ENCODE measurements at regions not wholly inside any gene's neighbourhood (a gene's known extent, or its start where the extent isn't known, plus 50 kb on each side); places are given as distances from the start of the nearest gene placed in this dataset.
"Not testable (repeated sequence)": the region's sequence is repeated elsewhere in the genome, so short reads cannot be mapped to it uniquely, and the experiment has no call there.

DNA sequence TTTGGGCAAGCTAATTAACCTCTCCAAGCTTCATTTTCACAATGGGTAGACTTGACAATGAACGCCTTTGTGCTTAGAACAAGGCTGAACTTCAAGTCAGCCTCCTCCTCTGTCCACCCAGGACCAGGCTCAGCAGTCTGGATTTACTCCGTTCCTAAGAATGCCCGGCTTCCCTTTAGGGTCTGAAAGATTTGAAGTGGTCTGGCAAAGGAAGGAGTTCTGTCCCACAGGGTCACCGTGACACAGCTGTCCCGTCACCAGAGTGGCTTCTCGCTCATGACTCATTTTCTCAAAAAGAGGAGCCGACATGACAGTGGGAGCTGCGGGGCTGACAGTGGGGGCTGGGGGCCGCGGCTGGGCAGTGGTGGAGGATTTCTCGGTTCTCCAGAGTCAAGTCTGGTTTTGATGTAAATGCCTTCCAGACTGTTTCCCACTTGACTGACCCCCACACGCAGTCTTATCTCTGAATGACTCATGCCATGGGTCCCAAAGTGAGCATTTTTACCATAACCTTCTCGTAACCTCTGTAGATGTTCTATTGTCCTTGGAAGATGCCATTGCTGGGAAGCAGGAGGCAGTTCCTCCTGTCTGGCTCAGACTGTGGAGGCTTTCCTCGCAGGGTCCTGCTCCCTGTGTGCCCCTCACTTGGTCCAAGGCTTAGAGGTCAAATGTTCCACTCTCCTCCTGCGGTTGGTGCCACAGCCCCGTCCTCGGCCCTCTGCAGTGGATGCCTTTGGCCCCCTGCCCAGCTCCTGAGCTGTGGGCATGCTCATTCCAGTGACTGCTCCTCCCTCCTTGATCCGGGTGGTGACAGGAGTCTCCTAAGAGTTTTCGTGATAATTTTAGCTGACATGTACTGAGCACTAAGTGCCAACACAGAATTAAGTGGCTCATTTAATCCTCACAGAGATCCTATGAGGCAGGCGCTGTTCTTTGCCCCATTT is 253.1 kb downstream of the FNDC1 start:
- peaks cover 0 to 3% of the 10 kb centered on the region in 2 donors for H3K9me3 ChIP-seq (ENCODE audit: control insufficient read depth in 2 of 2, insufficient read depth in 1 of 2, low read depth in 1 of 2, low read length in 1 of 2)
- peaks cover 0 to 3% (median 0%) of the 10 kb centered on the region in 3 donors for H3K27me3 ChIP-seq (ENCODE audit: control insufficient read depth in 3 of 3, insufficient read depth in 3 of 3, low read length in 3 of 3)
- H3K4me1 ChIP-seq (ENCODE audit: control insufficient read depth in 3 of 3, insufficient read depth in 2 of 3, low read depth in 1 of 3, low read length in 2 of 3): peaks cover 0 to 11% (median 0%) of the 10 kb centered on the region in 3 donors
- H3K36me3 ChIP-seq (ENCODE audit: control insufficient read depth in 3 of 3, insufficient read depth in 2 of 3, low read depth in 1 of 3, low read length in 3 of 3): no peaks in the 10 kb centered on the region
- 76 to 83% (median 77%) methylated on average over 20 of the region's 20 CpGs for WGBS, 3 donors
- DNase-seq (no peak), FAIRE-seq (no peak)
- H3K27ac ChIP-seq (ENCODE audit: low read depth in 1 of 3, low read length in 2 of 3): no peak overlapping the region
- no peak overlapping the region for H3K4me3 ChIP-seq (ENCODE audit: low read depth in 1 of 3, low read length in 3 of 3)

DNA sequence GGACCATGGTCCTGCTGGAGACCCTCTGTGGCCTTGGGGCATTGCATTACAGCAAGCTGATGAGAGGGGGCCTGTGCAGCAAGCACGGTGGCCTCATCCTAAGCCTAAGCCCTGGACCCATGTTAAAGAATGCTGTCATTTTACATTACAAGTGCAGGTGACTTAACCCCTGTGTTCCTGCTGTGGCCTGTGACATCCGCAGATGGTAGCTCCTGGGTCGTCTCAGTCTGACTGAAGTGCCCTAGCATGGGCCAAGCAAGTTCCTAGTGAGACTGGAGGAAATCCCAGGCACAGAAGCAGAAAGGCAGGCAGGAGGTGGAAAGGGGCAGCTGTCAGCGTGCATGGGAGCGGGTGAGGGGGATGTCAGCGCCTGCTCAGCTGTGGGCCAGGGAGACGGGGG is 252.4 kb downstream of the FNDC1 start:
- Histone ChIP-seq H3K9me3 (ENCODE audit: control insufficient read depth in 2 of 2, insufficient read depth in 1 of 2, low read depth in 1 of 2, low read length in 1 of 2) (peaks cover 0 to 7% of the 10 kb centered on the region in 2 donors), H3K27ac (ENCODE audit: low read depth in 1 of 3, low read length in 2 of 3) (no peak overlapping the region), H3K4me3 (ENCODE audit: low read depth in 1 of 3, low read length in 3 of 3) (no peak overlapping the region), H3K4me1 (ENCODE audit: control insufficient read depth in 3 of 3, insufficient read depth in 2 of 3, low read depth in 1 of 3, low read length in 2 of 3) (peaks cover 0 to 11% (median 0%) of the 10 kb centered on the region in 3 donors), H3K36me3 (ENCODE audit: control insufficient read depth in 3 of 3, insufficient read depth in 2 of 3, low read depth in 1 of 3, low read length in 3 of 3) (no peaks in the 10 kb centered on the region), H3K27me3 (ENCODE audit: control insufficient read depth in 3 of 3, insufficient read depth in 3 of 3, low read length in 3 of 3) (peaks cover 0 to 3% (median 0%) of the 10 kb centered on the region in 3 donors)
- 79 to 90% (median 88%) methylated on average over 7 of the region's 7 CpGs for WGBS, 3 donors
- no peak for FAIRE-seq
- DNase-seq: no peak

DNA sequence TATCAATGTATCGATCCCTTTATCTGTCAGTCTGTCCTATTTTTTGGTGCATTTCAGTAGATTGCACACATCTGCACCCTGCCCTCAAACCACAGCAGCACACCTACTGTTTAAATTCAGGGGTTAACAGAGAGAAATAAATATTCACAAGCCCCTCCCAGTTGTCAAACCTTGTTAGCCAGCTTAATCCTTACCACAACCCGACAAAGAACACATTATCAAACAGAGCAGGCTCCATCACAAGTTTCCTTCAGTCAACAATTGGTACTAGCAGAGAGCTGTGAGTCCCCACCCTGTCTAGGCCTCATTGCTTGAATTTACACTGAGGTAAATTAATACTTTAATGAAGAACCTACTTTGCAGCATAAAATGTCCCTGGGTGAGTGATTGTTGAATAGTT is 249.8 kb downstream of the FNDC1 start:
- Histone ChIP-seq H3K4me1 (ENCODE audit: control insufficient read depth in 3 of 3, insufficient read depth in 2 of 3, low read depth in 1 of 3, low read length in 2 of 3) (no peaks in the 10 kb centered on the region), H3K27ac (ENCODE audit: low read depth in 1 of 3, low read length in 2 of 3) (no peak overlapping the region), H3K36me3 (ENCODE audit: control insufficient read depth in 3 of 3, insufficient read depth in 2 of 3, low read depth in 1 of 3, low read length in 3 of 3) (no peaks in the 10 kb centered on the region), H3K4me3 (ENCODE audit: low read depth in 1 of 3, low read length in 3 of 3) (no peak overlapping the region), H3K27me3 (ENCODE audit: control insufficient read depth in 3 of 3, insufficient read depth in 3 of 3, low read length in 3 of 3) (peaks cover 0 to 3% (median 0%) of the 10 kb centered on the region in 3 donors), H3K9me3 (ENCODE audit: control insufficient read depth in 2 of 2, insufficient read depth in 1 of 2, low read depth in 1 of 2, low read length in 1 of 2) (peaks cover 0 to 17% of the 10 kb centered on the region in 2 donors)
- WGBS, 3 donors: 29 to 52% (median 34%) methylated on average over 2 of the region's 2 CpGs
- DNase-seq: no peak
- FAIRE-seq: no peak

DNA sequence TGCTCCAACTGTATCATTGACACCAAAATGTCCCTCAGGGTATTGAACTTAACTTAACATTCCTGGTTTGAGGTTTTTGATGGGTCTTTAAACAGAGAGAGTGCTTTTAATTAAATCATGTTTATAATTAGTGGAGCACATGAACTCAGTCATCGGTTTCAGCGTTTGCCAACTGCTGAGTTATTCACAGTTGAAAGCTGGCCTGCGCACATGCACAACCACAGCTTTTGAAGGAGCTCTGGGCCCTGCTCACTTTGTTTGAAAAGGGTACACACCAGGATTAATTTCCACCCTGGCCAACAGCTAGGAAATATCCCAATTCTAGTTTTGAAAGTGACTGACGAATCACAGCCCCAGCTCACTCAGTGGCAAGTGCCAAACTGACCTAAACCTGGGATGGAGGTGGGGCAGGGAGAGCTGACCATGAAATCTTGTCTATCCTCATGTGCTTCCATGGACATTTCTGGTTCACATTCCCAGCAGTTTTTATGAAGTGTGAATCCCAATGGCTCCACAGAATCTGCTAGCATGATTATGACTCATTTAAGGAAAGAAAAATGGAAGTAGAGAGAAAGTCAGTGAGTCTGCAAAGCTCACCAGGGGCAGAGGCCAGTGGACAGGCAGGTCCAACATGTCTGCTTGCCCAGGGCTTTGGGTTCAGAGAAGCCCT is 247.8 kb downstream of the FNDC1 start:
- Histone ChIP-seq H3K4me1 (ENCODE audit: control insufficient read depth in 3 of 3, insufficient read depth in 2 of 3, low read depth in 1 of 3, low read length in 2 of 3) (no peaks in the 10 kb centered on the region), H3K4me3 (ENCODE audit: low read depth in 1 of 3, low read length in 3 of 3) (no peak overlapping the region), H3K36me3 (ENCODE audit: control insufficient read depth in 3 of 3, insufficient read depth in 2 of 3, low read depth in 1 of 3, low read length in 3 of 3) (no peaks in the 10 kb centered on the region), H3K9me3 (ENCODE audit: control insufficient read depth in 2 of 2, insufficient read depth in 1 of 2, low read depth in 1 of 2, low read length in 1 of 2) (peaks cover 0 to 17% of the 10 kb centered on the region in 2 donors), H3K27ac (ENCODE audit: low read depth in 1 of 3, low read length in 2 of 3) (no peak overlapping the region), H3K27me3 (ENCODE audit: control insufficient read depth in 3 of 3, insufficient read depth in 3 of 3, low read length in 3 of 3) (no peaks in the 10 kb centered on the region)
- no peak for DNase-seq
- 70 to 92% (median 89%) methylated on average over 4 of the region's 4 CpGs for WGBS, 3 donors
- FAIRE-seq: no peak

DNA sequence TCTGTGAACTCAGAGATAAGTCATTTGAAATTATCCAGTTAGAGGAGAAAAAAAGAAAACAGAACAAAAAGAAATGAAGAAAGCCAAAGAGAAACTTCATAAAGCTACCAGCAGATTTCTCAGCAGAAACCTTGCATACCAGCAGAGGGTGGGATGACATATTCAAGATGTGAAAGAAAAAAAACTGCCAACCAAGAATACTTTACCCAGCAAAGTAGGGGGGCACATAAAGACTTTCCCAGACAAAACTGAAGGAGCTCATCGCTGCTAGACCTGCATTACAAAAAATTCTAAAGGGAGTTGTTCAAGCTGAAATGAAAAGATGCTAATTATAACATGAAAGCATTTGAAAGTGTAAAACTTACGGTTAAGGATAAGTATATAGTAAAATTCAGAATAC is 246.3 kb downstream of the FNDC1 start:
- H3K9me3 ChIP-seq (ENCODE audit: control insufficient read depth in 2 of 2, insufficient read depth in 1 of 2, low read depth in 1 of 2, low read length in 1 of 2): peaks cover 0 to 17% of the 10 kb centered on the region in 2 donors
- H3K4me3 ChIP-seq (ENCODE audit: low read depth in 1 of 3, low read length in 3 of 3): no peak overlapping the region
- no peak for FAIRE-seq
- no peaks in the 10 kb centered on the region for H3K36me3 ChIP-seq (ENCODE audit: control insufficient read depth in 3 of 3, insufficient read depth in 2 of 3, low read depth in 1 of 3, low read length in 3 of 3)
- DNase-seq: no peak
- no peak overlapping the region for H3K27ac ChIP-seq (ENCODE audit: low read depth in 1 of 3, low read length in 2 of 3)
- H3K4me1 ChIP-seq (ENCODE audit: control insufficient read depth in 3 of 3, insufficient read depth in 2 of 3, low read depth in 1 of 3, low read length in 2 of 3): no peaks in the 10 kb centered on the region
- WGBS, 3 donors: 66 to 78% (median 67%) methylated on average over 2 of the region's 2 CpGs
- H3K27me3 ChIP-seq (ENCODE audit: control insufficient read depth in 3 of 3, insufficient read depth in 3 of 3, low read length in 3 of 3): no peaks in the 10 kb centered on the region

DNA sequence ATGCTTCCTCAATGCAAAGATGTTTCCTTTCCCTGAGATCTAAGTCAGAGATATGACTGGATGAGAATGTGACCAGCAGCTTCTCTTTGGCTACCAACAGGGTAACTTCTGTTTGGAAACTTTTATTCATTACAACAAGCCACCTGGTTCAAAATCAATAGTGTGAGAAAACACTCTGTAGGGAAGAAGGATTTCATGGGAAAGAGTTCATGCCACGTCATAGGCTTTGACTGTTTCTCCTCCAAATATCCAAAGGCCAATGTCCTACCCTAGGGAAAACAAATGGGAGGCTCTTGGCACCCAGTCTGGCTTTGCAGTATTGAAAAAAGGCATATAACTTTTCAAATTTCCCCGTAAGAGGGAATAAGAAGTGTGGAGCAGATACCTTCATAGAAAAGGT is 245.5 kb downstream of the FNDC1 start:
- Histone ChIP-seq H3K36me3 (ENCODE audit: control insufficient read depth in 3 of 3, insufficient read depth in 2 of 3, low read depth in 1 of 3, low read length in 3 of 3) (no peaks in the 10 kb centered on the region), H3K9me3 (ENCODE audit: control insufficient read depth in 2 of 2, insufficient read depth in 1 of 2, low read depth in 1 of 2, low read length in 1 of 2) (peaks cover 0 to 17% of the 10 kb centered on the region in 2 donors), H3K27ac (ENCODE audit: low read depth in 1 of 3, low read length in 2 of 3) (no peak overlapping the region), H3K4me1 (ENCODE audit: control insufficient read depth in 3 of 3, insufficient read depth in 2 of 3, low read depth in 1 of 3, low read length in 2 of 3) (no peaks in the 10 kb centered on the region), H3K27me3 (ENCODE audit: control insufficient read depth in 3 of 3, insufficient read depth in 3 of 3, low read length in 3 of 3) (no peaks in the 10 kb centered on the region), H3K4me3 (ENCODE audit: low read depth in 1 of 3, low read length in 3 of 3) (no peak overlapping the region)
- FAIRE-seq (no peak), DNase-seq (no peak)
- WGBS, 3 donors: 61 to 71% (median 64%) methylated on average over 2 of the region's 2 CpGs

DNA sequence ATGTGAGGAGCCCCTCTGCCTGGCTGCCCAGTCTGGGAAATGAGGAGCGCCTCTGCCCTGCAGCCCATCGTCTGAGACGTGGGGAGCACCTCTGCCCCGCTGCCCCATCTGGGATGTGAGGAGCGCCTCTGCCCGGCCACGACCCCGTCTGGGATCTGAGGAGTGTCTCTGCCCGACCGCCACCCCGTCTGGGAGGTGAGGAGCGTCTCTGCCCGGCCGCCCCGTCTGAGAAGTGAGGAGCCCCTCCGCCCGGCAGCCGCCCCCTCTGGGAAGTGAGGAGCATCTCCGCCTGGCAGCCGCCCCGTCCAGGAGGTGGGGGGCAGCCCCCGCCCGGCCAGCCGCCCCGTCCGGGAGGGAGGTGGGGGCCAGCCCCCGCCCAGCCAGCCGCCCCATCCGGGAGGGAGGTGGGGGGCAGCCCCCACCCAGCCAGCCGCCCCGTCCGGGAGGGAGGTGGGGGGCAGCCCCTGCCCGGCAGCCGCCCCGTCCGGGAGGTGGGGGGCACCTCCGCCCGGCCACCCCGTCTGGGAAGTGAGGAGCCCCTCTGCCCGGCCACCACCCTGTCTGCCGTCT is 238.1 kb downstream of the FNDC1 start:
- H3K27me3 ChIP-seq (ENCODE audit: control insufficient read depth in 3 of 3, insufficient read depth in 3 of 3, low read length in 3 of 3); FAIRE-seq; H3K9me3 ChIP-seq (ENCODE audit: control insufficient read depth in 2 of 2, insufficient read depth in 1 of 2, low read depth in 1 of 2, low read length in 1 of 2); H3K27ac ChIP-seq (ENCODE audit: low read depth in 1 of 3, low read length in 2 of 3); H3K4me1 ChIP-seq (ENCODE audit: control insufficient read depth in 3 of 3, insufficient read depth in 2 of 3, low read depth in 1 of 3, low read length in 2 of 3); H3K36me3 ChIP-seq (ENCODE audit: control insufficient read depth in 3 of 3, insufficient read depth in 2 of 3, low read depth in 1 of 3, low read length in 3 of 3); DNase-seq; H3K4me3 ChIP-seq (ENCODE audit: low read depth in 1 of 3, low read length in 3 of 3): not testable (repeated sequence)
- WGBS, 3 donors: 94 to 95% (median 94%) methylated on average over 27 to 41 of the region's 41 CpGs

DNA sequence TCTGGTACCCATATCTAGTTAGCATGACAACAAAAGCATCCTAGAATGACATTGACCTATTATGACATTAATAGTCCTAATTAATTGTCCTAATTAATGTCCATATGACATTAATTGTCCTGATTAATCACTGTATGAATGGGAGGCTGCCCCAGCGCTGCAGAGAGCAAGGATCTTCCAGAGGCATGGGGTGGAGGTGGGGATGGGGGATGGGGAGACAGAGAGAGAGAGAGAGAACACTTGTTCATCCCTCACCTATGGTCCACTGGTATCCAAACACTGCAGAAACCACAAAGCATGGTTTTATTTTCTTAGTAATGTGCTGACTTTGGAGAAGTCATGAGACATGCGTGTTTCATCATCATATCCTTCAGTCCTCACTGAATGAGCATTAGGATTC is 235.1 kb downstream of the FNDC1 start:
- H3K9me3 ChIP-seq (ENCODE audit: control insufficient read depth in 2 of 2, insufficient read depth in 1 of 2, low read depth in 1 of 2, low read length in 1 of 2): peaks cover 0 to 7% of the 10 kb centered on the region in 2 donors
- DNase-seq: no peak
- no peaks in the 10 kb centered on the region for H3K27me3 ChIP-seq (ENCODE audit: control insufficient read depth in 3 of 3, insufficient read depth in 3 of 3, low read length in 3 of 3)
- no peaks in the 10 kb centered on the region for H3K36me3 ChIP-seq (ENCODE audit: control insufficient read depth in 3 of 3, insufficient read depth in 2 of 3, low read depth in 1 of 3, low read length in 3 of 3)
- FAIRE-seq: no peak
- WGBS, 3 donors: 62 to 83% (median 77%) methylated on average over 2 of the region's 2 CpGs
- H3K4me3 ChIP-seq (ENCODE audit: low read depth in 1 of 3, low read length in 3 of 3): no peak overlapping the region
- no peak overlapping the region for H3K27ac ChIP-seq (ENCODE audit: low read depth in 1 of 3, low read length in 2 of 3)
- no peaks in the 10 kb centered on the region for H3K4me1 ChIP-seq (ENCODE audit: control insufficient read depth in 3 of 3, insufficient read depth in 2 of 3, low read depth in 1 of 3, low read length in 2 of 3)

All from small intestine (tissue), 7 donors.